DOHH2 (cell line): ENCODE measurements at regions not wholly inside any gene's neighbourhood (a gene's known extent, or its start where the extent isn't known, plus 50 kb on each side); places are given as distances from the start of the nearest gene placed in this dataset.

Source experiments
- H3F3A ChIP-seq: fragments of 200-600 bp; sonication (generic), shearing (Covaris generic); 2 replicates; pipeline ENCODE4 v1.6.0; 2016; ENCODE audit warnings: antibody characterized with exemption, mild to moderate bottlenecking; ENCODE audit not compliant: control insufficient read depth, insufficient read depth
- H3K27ac ChIP-seq: fragments of 200-600 bp; sonication (generic); 2 replicates; pipeline ENCODE4 v1.5.1; 2014; ENCODE audit warnings: low read depth, mild to moderate bottlenecking, low read length, moderate library complexity
- H3K27me3 ChIP-seq: fragments of 200-600 bp; sonication (generic); 2 replicates; pipeline ENCODE4 v1.6.1; 2014; ENCODE audit warnings: mild to moderate bottlenecking, low read length, mixed read lengths; ENCODE audit not compliant: control insufficient read depth
- H3K36me3 ChIP-seq: fragments of 200-600 bp; sonication (generic); 2 replicates; pipeline ENCODE4 v1.6.1; 2014; ENCODE audit warnings: mild to moderate bottlenecking, low read length, moderate library complexity, mixed read lengths; ENCODE audit not compliant: control insufficient read depth
- H3K4me1 ChIP-seq: fragments of 200-600 bp; sonication (generic); 2 replicates; pipeline ENCODE4 v1.6.1; 2014; ENCODE audit warnings: mild to moderate bottlenecking, low read length, mixed read lengths; ENCODE audit not compliant: control insufficient read depth
- H3K4me2 ChIP-seq: fragments of 200-600 bp; sonication (generic); 2 replicates; pipeline ENCODE4 v1.6.0; 2014; ENCODE audit warnings: mild to moderate bottlenecking, low read length, moderate library complexity
- H3K4me3 ChIP-seq: fragments of 200-600 bp; sonication (generic); 2 replicates; pipeline ENCODE4 v1.5.1; 2014; ENCODE audit warnings: mild to moderate bottlenecking, low read length, mixed read lengths
- H3K79me2 ChIP-seq: fragments of 200-600 bp; sonication (generic); 2 replicates; pipeline ENCODE4 v1.6.1; 2014; ENCODE audit warnings: mild to moderate bottlenecking, low read length, mixed read lengths; ENCODE audit not compliant: control insufficient read depth
- H3K9me2 ChIP-seq: fragments of 200-600 bp; sonication (generic); replicated peaks from 2 replicates; pipeline ENCODE4 v1.6.1; 2014; ENCODE audit warnings: mild to moderate bottlenecking, low read length, mixed read lengths; ENCODE audit not compliant: control insufficient read depth
- H3K9me3 ChIP-seq: fragments of 200-600 bp; sonication (generic); 2 replicates; pipeline ENCODE4 v1.6.1; 2014; ENCODE audit warnings: antibody characterized with exemption, low read length, mixed read lengths; ENCODE audit not compliant: control insufficient read depth, insufficient read depth
- H4K20me1 ChIP-seq: fragments of 200-600 bp; sonication (generic); 2 replicates; pipeline ENCODE4 v1.6.0; 2014; ENCODE audit warnings: low read depth, mild to moderate bottlenecking, antibody characterized with exemption, low read length, moderate library complexity; ENCODE audit not compliant: control insufficient read depth, insufficient read depth
- CTCF ChIP-seq: fragments of 200-600 bp; sonication (generic); IDR thresholded peaks from one replicate; pipeline ENCODE4 v1.5.1; 2014; ENCODE audit warnings: antibody characterized with exemption, mild to moderate bottlenecking, low read depth, low read length; ENCODE audit not compliant: poor library complexity, severe bottlenecking
- EZH2phosphoT487 ChIP-seq: fragments of 200-600 bp; sonication (generic); IDR thresholded peaks from 2 replicates; pipeline ENCODE4 v1.6.1; 2017; ENCODE audit warnings: borderline replicate concordance, mild to moderate bottlenecking, antibody characterized with exemption, low read length, moderate library complexity, mixed read lengths

- Histone ChIP-seq H3F3A (no peaks in the 10 kb centered on the region), H3K4me2 (no peak overlapping the region), H3K4me1 (no peaks in the 10 kb centered on the region), H3K79me2 (no peaks in the 10 kb centered on the region), H3K4me3 (no peak overlapping the region), H3K9me3 (peaks cover 7% of the 10 kb centered on the region; the same call in 1 of the 2 replicates), H3K9me2 (no peaks in the 10 kb centered on the region), H3K27me3 (no peaks in the 10 kb centered on the region), H3K27ac (no peak overlapping the region), H3K36me3 (no peaks in the 10 kb centered on the region), H4K20me1 (no peaks in the 10 kb centered on the region)
- TF ChIP-seq CTCF: no peak
- no peak for TF ChIP-seq EZH2phosphoT487
These were observed 809.3 kb downstream of the UQCRFS1 start for GRCh38 chr19:28403690-28404089.

GRCh38 chr19:28402701-28403290 lies 810.2 kb downstream of the UQCRFS1 start:
- Histone ChIP-seq H3K27ac (no peak overlapping the region), H3K4me1 (no peaks in the 10 kb centered on the region)

GRCh38 chr19:28401739-28402424 lies 811.1 kb downstream of the UQCRFS1 start:
- H3K79me2 ChIP-seq: no peaks in the 10 kb centered on the region
- H3K4me1 ChIP-seq: no peaks in the 10 kb centered on the region
- no peaks in the 10 kb centered on the region for H4K20me1 ChIP-seq
- no peaks in the 10 kb centered on the region for H3K36me3 ChIP-seq
- peaks cover 7% of the 10 kb centered on the region; the same call in 1 of the 2 replicates for H3K9me3 ChIP-seq
- H3K27me3 ChIP-seq: no peaks in the 10 kb centered on the region
- TF ChIP-seq CTCF (no peak), EZH2phosphoT487 (no peak)
- no peaks in the 10 kb centered on the region for H3F3A ChIP-seq
- no peak overlapping the region for H3K4me3 ChIP-seq
- no peaks in the 10 kb centered on the region for H3K9me2 ChIP-seq
- no peak overlapping the region for H3K4me2 ChIP-seq
- H3K27ac ChIP-seq: no peak overlapping the region

More at GRCh38 chr19:28402701-28403290, 810.2 kb downstream of the UQCRFS1 start:
- no peak for TF ChIP-seq CTCF
- TF ChIP-seq EZH2phosphoT487: no peak
- H4K20me1 ChIP-seq: no peaks in the 10 kb centered on the region
- no peaks in the 10 kb centered on the region for H3K27me3 ChIP-seq
- H3F3A ChIP-seq: no peaks in the 10 kb centered on the region
- H3K4me2 ChIP-seq: no peak overlapping the region
- peaks cover 7% of the 10 kb centered on the region; the same call in 1 of the 2 replicates for H3K9me3 ChIP-seq
- no peaks in the 10 kb centered on the region for H3K9me2 ChIP-seq
- no peaks in the 10 kb centered on the region for H3K36me3 ChIP-seq
- no peaks in the 10 kb centered on the region for H3K79me2 ChIP-seq
- H3K4me3 ChIP-seq: no peak overlapping the region
